ENCODE measurements at regions not wholly inside any gene's neighbourhood (a gene's known extent, or its start where the extent isn't known, plus 50 kb on each side); places are given as distances from the start of the nearest gene placed in this dataset.
"Not testable (repeated sequence)": the region's sequence is repeated elsewhere in the genome, so short reads cannot be mapped to it uniquely, and the experiment has no call there.

DNA sequence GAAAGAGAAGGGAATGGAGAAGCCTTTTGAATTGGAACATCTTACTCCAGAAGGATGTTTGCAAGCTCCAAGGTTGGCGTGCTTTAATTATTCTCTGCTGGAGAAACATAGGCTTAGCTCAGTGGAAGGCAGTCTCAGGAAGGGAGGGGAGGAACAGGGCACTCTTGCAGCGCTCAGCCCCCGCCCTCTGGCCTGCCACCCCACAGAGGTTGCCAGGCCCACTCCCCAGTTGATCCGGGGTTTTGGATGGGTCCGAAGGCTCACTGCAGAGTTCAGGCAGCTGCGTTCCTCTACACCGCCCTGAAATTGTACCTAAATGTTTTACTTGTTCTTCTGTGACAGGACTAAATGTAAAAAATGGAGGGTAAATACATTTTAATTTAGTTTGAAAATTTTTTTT, 155.2 kb upstream of the DTNBP1 start:
- Histone ChIP-seq H3K4me2 (no peak overlapping the region), H3K4me1 (no peaks in the 10 kb centered on the region), H3K27ac (no peak overlapping the region), H3K9me3 (no peaks in the 10 kb centered on the region), H3K4me3 (no peak overlapping the region)
- TF ChIP-seq POLR2A (IDR thresholded peaks at IDR 0.05; ENCODE audit: low read length) (no peak), JUN (IDR thresholded peaks at IDR 0.05) (no peak), CEBPB (IDR thresholded peaks at IDR 0.05) (no peak), TP53 (CRISPR knock-in tag; IDR thresholded peaks at IDR 0.05) (no peak), HDAC2 (IDR thresholded peaks at IDR 0.05) (no peak), NFE2L2 (conservative IDR thresholded peaks at IDR 0.05; ENCODE audit: low read length) (no peak), HOXB13 (CRISPR knock-in tag; IDR thresholded peaks at IDR 0.05; ENCODE audit: low read depth) (no peak), TFCP2L1 (CRISPR knock-in tag; IDR thresholded peaks at IDR 0.05) (no peak), EP300 (IDR thresholded peaks at IDR 0.05) (no peak), POLR2AphosphoS2 (conservative IDR thresholded peaks at IDR 0.05; ENCODE audit: low read length) (no peak)
- CTCF ChIA-PET, result no interaction called here
- DNase-seq (ENCODE audit: low read depth in 1 of 2, low spot score in 1 of 2) (no peak), ATAC-seq (no peak), FAIRE-seq (no peak)
- 58% methylated on average over 7 of the region's 7 CpGs for WGBS (ENCODE audit: missing lambda C conversion rate)
- POLR2A ChIA-PET, result no interaction called here

DNA sequence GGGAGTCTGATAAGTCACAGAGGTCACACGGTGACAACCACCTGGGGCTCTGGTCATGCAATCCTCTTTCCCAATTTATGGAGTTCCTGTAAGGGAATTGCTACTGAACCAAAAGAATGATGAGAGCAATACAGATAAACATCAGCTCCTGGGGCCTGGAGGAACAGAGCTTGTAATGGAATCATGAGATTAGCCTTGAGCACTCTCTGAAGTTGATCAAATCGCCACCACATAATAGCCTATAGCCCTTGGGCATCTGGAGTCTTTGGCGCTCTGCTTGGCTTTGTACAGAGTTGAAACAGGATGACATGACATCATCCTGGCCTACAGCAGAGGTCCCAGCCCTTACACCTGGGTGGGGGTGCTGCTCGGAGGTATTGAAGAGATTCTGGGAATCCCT, 154.3 kb upstream of the DTNBP1 start:
- no peak for FAIRE-seq
- Histone ChIP-seq H3K9me3 (no peaks in the 10 kb centered on the region), H3K27ac (no peak overlapping the region), H3K4me3 (no peak overlapping the region), H3K4me2 (no peak overlapping the region), H3K4me1 (no peaks in the 10 kb centered on the region)
- 30% methylated on average over 2 of the region's 4 CpGs for WGBS (ENCODE audit: missing lambda C conversion rate)
- ChIA-PET CTCF (no interaction called here), POLR2A (no interaction called here)
- TF ChIP-seq, protein P1, sequence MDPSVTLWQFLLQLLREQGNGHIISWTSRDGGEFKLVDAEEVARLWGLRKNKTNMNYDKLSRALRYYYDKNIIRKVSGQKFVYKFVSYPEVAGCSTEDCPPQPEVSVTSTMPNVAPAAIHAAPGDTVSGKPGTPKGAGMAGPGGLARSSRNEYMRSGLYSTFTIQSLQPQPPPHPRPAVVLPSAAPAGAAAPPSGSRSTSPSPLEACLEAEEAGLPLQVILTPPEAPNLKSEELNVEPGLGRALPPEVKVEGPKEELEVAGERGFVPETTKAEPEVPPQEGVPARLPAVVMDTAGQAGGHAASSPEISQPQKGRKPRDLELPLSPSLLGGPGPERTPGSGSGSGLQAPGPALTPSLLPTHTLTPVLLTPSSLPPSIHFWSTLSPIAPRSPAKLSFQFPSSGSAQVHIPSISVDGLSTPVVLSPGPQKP (IDR thresholded peaks at IDR 0.05; ENCODE audit: low read depth, low read length), result no peak
- TF ChIP-seq JUNB (IDR thresholded peaks at IDR 0.05) (no peak), TFCP2L1 (CRISPR knock-in tag; IDR thresholded peaks at IDR 0.05) (no peak), RARB (CRISPR knock-in tag; IDR thresholded peaks at IDR 0.05) (no peak), MAFK (IDR thresholded peaks at IDR 0.05; ENCODE audit: partially characterized antibody) (no peak)
- DNase-seq (ENCODE audit: low read depth in 1 of 2, low spot score in 1 of 2), result no peak
- no peak for ATAC-seq

DNA sequence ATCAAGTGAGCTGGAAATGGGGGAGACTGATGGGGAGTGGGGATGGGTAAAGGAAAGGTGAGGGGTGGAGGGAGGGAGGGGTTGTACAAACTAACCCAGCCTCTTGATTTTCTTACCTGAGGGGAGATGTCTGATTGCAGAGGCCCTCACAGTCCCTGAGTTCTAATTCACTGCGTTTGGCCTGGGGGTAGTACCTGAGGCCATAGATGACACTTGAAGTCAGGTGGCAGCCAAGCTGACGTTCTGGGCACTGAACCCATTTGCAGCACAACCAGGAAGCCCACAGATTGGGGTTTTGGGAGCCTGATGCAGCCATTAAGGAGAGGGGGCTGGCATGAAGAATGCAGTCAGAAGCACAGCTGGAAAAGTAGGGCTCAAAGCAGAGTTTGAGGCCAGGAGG, 153.8 kb upstream of the DTNBP1 start:
- TF ChIP-seq POLR2AphosphoS2 (conservative IDR thresholded peaks at IDR 0.05; ENCODE audit: low read length), result no peak
- no peak for TF ChIP-seq POLR2A (IDR thresholded peaks at IDR 0.05; ENCODE audit: low read length)
- TF ChIP-seq, protein P2, sequence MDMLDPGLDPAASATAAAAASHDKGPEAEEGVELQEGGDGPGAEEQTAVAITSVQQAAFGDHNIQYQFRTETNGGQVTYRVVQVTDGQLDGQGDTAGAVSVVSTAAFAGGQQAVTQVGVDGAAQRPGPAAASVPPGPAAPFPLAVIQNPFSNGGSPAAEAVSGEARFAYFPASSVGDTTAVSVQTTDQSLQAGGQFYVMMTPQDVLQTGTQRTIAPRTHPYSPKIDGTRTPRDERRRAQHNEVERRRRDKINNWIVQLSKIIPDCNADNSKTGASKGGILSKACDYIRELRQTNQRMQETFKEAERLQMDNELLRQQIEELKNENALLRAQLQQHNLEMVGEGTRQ (IDR thresholded peaks at IDR 0.05), result no peak
- TF ChIP-seq, protein P3, sequence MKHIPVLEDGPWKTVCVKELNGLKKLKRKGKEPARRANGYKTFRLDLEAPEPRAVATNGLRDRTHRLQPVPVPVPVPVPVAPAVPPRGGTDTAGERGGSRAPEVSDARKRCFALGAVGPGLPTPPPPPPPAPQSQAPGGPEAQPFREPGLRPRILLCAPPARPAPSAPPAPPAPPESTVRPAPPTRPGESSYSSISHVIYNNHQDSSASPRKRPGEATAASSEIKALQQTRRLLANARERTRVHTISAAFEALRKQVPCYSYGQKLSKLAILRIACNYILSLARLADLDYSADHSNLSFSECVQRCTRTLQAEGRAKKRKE (CRISPR knock-in tag; IDR thresholded peaks at IDR 0.05; ENCODE audit: low read depth), result no peak
- TF ChIP-seq, protein P4, sequence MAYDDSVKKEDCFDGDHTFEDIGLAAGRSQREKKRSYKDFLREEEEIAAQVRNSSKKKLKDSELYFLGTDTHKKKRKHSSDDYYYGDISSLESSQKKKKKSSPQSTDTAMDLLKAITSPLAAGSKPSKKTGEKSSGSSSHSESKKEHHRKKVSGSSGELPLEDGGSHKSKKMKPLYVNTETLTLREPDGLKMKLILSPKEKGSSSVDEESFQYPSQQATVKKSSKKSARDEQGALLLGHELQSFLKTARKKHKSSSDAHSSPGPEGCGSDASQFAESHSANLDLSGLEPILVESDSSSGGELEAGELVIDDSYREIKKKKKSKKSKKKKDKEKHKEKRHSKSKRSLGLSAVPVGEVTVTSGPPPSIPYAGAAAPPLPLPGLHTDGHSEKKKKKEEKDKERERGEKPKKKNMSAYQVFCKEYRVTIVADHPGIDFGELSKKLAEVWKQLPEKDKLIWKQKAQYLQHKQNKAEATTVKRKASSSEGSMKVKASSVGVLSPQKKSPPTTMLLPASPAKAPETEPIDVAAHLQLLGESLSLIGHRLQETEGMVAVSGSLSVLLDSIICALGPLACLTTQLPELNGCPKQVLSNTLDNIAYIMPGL (CRISPR knock-in tag; IDR thresholded peaks at IDR 0.05; ENCODE audit: borderline replicate concordance), result no peak
- no peak for TF ChIP-seq NFE2L2 (conservative IDR thresholded peaks at IDR 0.05; ENCODE audit: low read length)
- TF ChIP-seq CHD4 (IDR thresholded peaks at IDR 0.05; ENCODE audit: borderline replicate concordance), result no peak
- TF ChIP-seq JUN (IDR thresholded peaks at IDR 0.05), result no peak
- TF ChIP-seq FOSB (CRISPR knock-in tag; IDR thresholded peaks at IDR 0.05), result no peak
- TF ChIP-seq ZFP36 (IDR thresholded peaks at IDR 0.05; ENCODE audit: borderline replicate concordance, partially characterized antibody), result no peak
- TF ChIP-seq RFX5 (IDR thresholded peaks at IDR 0.05), result no peak
- no peak for TF ChIP-seq CHD2 (IDR thresholded peaks at IDR 0.05; ENCODE audit: low read length, partially characterized antibody)
- TF ChIP-seq RCOR1 (IDR thresholded peaks at IDR 0.05; ENCODE audit: low read depth, low read length), result no peak
- TF ChIP-seq HDAC2 (IDR thresholded peaks at IDR 0.05), result no peak
- no peak for TF ChIP-seq KDM1A (IDR thresholded peaks at IDR 0.05; ENCODE audit: low read depth)
- TF ChIP-seq CBX2 (IDR thresholded peaks at IDR 0.05; ENCODE audit: borderline replicate concordance, low read depth), result no peak
- no peak for TF ChIP-seq MYC (IDR thresholded peaks at IDR 0.05; ENCODE audit: borderline replicate concordance, low read length)
- WGBS (ENCODE audit: missing lambda C conversion rate), result 6% methylated on average over 2 of the region's 2 CpGs
- CTCF ChIA-PET, result no interaction called here

DNA sequence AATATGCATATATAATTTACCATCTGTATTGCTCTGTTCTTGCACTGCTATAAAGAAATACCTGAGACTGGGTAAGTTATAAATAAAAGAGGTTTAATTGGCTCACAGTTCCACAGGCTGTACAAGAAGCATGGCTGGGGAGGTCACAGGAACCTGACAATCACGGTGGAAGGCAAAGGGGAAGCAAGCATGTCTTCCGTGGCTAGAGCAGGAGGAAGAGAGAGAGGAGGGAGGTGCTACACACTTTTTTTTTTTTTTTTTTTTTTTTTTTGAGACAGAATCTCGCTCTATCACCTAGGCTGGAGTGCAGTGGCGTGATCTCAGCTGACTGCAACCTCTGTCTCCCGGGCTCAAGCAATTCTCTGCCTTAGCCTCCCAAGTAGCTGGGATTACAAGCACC, 150.9 kb upstream of the DTNBP1 start:
- H3K9me3 ChIP-seq; CTCF ChIA-PET; DNase-seq (ENCODE audit: low read depth in 1 of 2, low spot score in 1 of 2); H3K27ac ChIP-seq; FAIRE-seq; H3K4me2 ChIP-seq; ATAC-seq; H3K4me1 ChIP-seq; H3K4me3 ChIP-seq; POLR2A ChIA-PET: not testable (repeated sequence)
- 10% methylated on average over 5 of the region's 5 CpGs for WGBS (ENCODE audit: missing lambda C conversion rate)

More for the DNA sequence above, 153.8 kb upstream of the DTNBP1 start:
- no peak for ATAC-seq
- no peak for FAIRE-seq
- Histone ChIP-seq H3K27ac (no peak overlapping the region), H3K4me1 (no peaks in the 10 kb centered on the region), H3K9me3 (no peaks in the 10 kb centered on the region), H3K4me2 (no peak overlapping the region), H3K4me3 (no peak overlapping the region)
- POLR2A ChIA-PET, result no interaction called here
- no peak for DNase-seq (ENCODE audit: low read depth in 1 of 2, low spot score in 1 of 2)

All from A549 (cell line).